CD14-positive monocyte (primary cell): ENCODE measurements at regions not wholly inside any gene's neighbourhood (a gene's known extent, or its start where the extent isn't known, plus 50 kb on each side); places are given as distances from the start of the nearest gene placed in this dataset. TPM values are rescaled to one million over a fixed set of nuclear protein-coding genes. Genes with fewer than 3 reads are reported as not detected.

Experiments
- DNase-seq, 3 donors: peaks; one replicate each; pipeline ENCODE4 v3.0.0-alpha.2; 2011 to 2022
- H2AFZ ChIP-seq: 2 replicates; pipeline ENCODE4 v1.6.0; 2012; ENCODE audit warnings: mild to moderate bottlenecking, low read depth, low read length, inconsistent platforms; ENCODE audit not compliant: insufficient read depth, poor library complexity, severe bottlenecking
- H3K27ac ChIP-seq, 2 donors: 1 replicate in 1 of 2; 2 replicates in 1 of 2; pipeline ENCODE4 v1.5.1; 2012 to 2013; ENCODE audit warnings: low read length in 2 of 2, control low read depth in 1 of 2, inconsistent platforms in 1 of 2, low read depth in 1 of 2, mild to moderate bottlenecking in 1 of 2
- H3K27me3 ChIP-seq, 2 donors: one replicate each; pipeline versions ENCODE4 v1.6.0 to v1.6.1; 2011 to 2013; ENCODE audit warnings: low read length in 2 of 2; ENCODE audit not compliant: control insufficient read depth in 2 of 2, insufficient read depth in 2 of 2
- H3K36me3 ChIP-seq, 2 donors: replicated peaks in 1 of 2; 1 replicate in 1 of 2; 2 replicates in 1 of 2; pipeline versions ENCODE4 v1.5.1 to v1.6.1; 2012 to 2013; ENCODE audit warnings: low read length in 2 of 2, control low read depth in 1 of 2, inconsistent platforms in 1 of 2, mild to moderate bottlenecking in 1 of 2; ENCODE audit not compliant: insufficient read depth in 2 of 2, control insufficient read depth in 1 of 2
- H3K4me1 ChIP-seq, 2 donors: 1 replicate in 1 of 2; 2 replicates in 1 of 2; pipeline versions ENCODE4 v1.5.1 to v1.6.1; 2012 to 2013; ENCODE audit warnings: low read length in 2 of 2, control low read depth in 1 of 2, inconsistent platforms in 1 of 2, mild to moderate bottlenecking in 1 of 2, moderate library complexity in 1 of 2; ENCODE audit not compliant: insufficient read depth in 2 of 2, control insufficient read depth in 1 of 2
- H3K4me2 ChIP-seq: replicated peaks from 2 replicates; pipeline ENCODE3; 2012; ENCODE audit warnings: low read length, moderate library complexity, mild to moderate bottlenecking; ENCODE audit not compliant: poor library complexity, severe bottlenecking; ENCODE audit errors: extremely low read depth
- H3K4me3 ChIP-seq, 3 experiments: fragments of 200-600 bp in 1 of 3; sonication (generic) in 1 of 3; replicated peaks in 1 of 3; 1 replicate in 2 of 3; 2 replicates in 1 of 3; pipeline ENCODE4 v1.5.1; 2011 to 2013; ENCODE audit warnings: low read length in 3 of 3, mild to moderate bottlenecking in 3 of 3, control low read depth in 2 of 3, low read depth in 2 of 3, inconsistent platforms in 1 of 3, moderate library complexity in 1 of 3
- H3K79me2 ChIP-seq: 2 replicates; pipeline ENCODE4 v1.6.0; 2012; ENCODE audit warnings: mild to moderate bottlenecking, control low read depth, inconsistent platforms, low read length, moderate library complexity; ENCODE audit not compliant: insufficient read depth
- H3K9ac ChIP-seq: 2 replicates; pipeline ENCODE4 v1.6.0; 2017; ENCODE audit warnings: low read length, mild to moderate bottlenecking; ENCODE audit not compliant: insufficient read depth, poor library complexity, severe bottlenecking
- H3K9me3 ChIP-seq, 2 donors: replicated peaks in 1 of 2; 1 replicate in 1 of 2; 2 replicates in 1 of 2; pipeline versions ENCODE4 v1.5.1 to v1.6.1; 2012 to 2013; ENCODE audit warnings: low read length in 2 of 2, control low read depth in 1 of 2; ENCODE audit not compliant: control insufficient read depth in 1 of 2, insufficient read depth in 1 of 2
- H4K20me1 ChIP-seq: 2 replicates; pipeline ENCODE4 v1.6.0; 2012; ENCODE audit warnings: mild to moderate bottlenecking, low read length, control low read depth, moderate library complexity; ENCODE audit not compliant: insufficient read depth
- H3K27ac Mint-ChIP-seq, 7 donors: one replicate each; pipeline ENCODE4 v1.8.0; 2020; ENCODE audit warnings: mild to moderate bottlenecking in 7 of 7, mixed read lengths in 7 of 7, moderate library complexity in 6 of 7, inconsistent platforms in 2 of 7
- H3K27me3 Mint-ChIP-seq, 3 donors: one replicate each; pipeline ENCODE4 v1.8.0; 2021 to 2022; ENCODE audit warnings: low read depth in 3 of 3, mild to moderate bottlenecking in 3 of 3, mixed read lengths in 3 of 3, moderate library complexity in 3 of 3, inconsistent platforms in 1 of 3
- H3K36me3 Mint-ChIP-seq, 2 donors: one replicate each; pipeline ENCODE4 v1.8.0; 2020; ENCODE audit warnings: mixed read lengths in 2 of 2, inconsistent platforms in 1 of 2, mild to moderate bottlenecking in 1 of 2
- H3K4me1 Mint-ChIP-seq: one replicate; pipeline ENCODE4 v1.8.0; 2020; ENCODE audit warnings: mild to moderate bottlenecking, mixed read lengths
- H3K4me3 Mint-ChIP-seq, 2 donors: one replicate each; pipeline ENCODE4 v1.8.0; 2020; ENCODE audit warnings: mild to moderate bottlenecking in 2 of 2, mixed read lengths in 2 of 2, moderate library complexity in 1 of 2
- H3K9me3 Mint-ChIP-seq, 7 donors: one replicate each; pipeline ENCODE4 v1.8.0; 2020 to 2022; ENCODE audit warnings: mixed read lengths in 7 of 7, mild to moderate bottlenecking in 6 of 7, moderate library complexity in 6 of 7, inconsistent platforms in 2 of 7
- intact Hi-C, 2 donors: fragments of 100-400 bp; cut with micrococcal nuclease; formaldehyde crosslinking; loops; one replicate each; pipeline versions ENCODE4 v1.15.0 to v1.15.1; 2023
- small RNA-seq: library from RNA; depleted of rRNA; stranded (forward); fragments of <200 nt; gene quantifications from one replicate; pipeline ENCODE3, GENCODE V24; 2012; ENCODE audit warnings: low read depth; ENCODE audit not compliant: insufficient read length
- TF ChIP-seq, protein P1 (sequence below): fragments of 200-600 bp; IDR thresholded peaks from one replicate; pipeline ENCODE4 v1.8.0; 2022; ENCODE audit warnings: antibody characterized with exemption, mild to moderate bottlenecking

DNA sequence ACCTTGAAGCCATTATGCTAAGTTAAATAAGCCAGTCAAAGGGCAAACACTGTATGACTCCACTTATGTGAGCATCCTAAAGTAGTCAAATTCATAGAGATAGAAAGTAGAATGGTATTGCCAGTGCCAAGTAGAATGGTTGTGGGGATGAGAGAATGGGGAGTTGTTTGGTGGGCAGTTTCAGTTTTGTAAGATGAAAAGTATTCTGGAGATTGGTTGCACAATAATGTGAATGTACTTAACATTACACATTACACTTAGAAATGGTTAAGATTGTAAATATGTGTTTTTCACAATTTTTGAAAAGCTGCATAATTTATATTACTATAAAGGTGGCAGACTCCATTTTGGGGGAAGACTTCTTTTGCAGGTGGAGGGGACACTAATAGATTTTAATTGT is 51.3 kb upstream of the CARMIL1 start:
- H3K27me3 ChIP-seq = no peaks in the 10 kb centered on the region
- no peaks in the 10 kb centered on the region for H3K36me3 ChIP-seq
- TF ChIP-seq, protein P1, sequence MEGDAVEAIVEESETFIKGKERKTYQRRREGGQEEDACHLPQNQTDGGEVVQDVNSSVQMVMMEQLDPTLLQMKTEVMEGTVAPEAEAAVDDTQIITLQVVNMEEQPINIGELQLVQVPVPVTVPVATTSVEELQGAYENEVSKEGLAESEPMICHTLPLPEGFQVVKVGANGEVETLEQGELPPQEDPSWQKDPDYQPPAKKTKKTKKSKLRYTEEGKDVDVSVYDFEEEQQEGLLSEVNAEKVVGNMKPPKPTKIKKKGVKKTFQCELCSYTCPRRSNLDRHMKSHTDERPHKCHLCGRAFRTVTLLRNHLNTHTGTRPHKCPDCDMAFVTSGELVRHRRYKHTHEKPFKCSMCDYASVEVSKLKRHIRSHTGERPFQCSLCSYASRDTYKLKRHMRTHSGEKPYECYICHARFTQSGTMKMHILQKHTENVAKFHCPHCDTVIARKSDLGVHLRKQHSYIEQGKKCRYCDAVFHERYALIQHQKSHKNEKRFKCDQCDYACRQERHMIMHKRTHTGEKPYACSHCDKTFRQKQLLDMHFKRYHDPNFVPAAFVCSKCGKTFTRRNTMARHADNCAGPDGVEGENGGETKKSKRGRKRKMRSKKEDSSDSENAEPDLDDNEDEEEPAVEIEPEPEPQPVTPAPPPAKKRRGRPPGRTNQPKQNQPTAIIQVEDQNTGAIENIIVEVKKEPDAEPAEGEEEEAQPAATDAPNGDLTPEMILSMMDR = no peak
- no peak overlapping the region for H3K27ac ChIP-seq
- Mint-ChIP-seq H3K9me3 (no peaks in the 10 kb centered on the region), H3K27me3 (peaks cover 0 to 2% (median 0%) of the 10 kb centered on the region in 3 donors), H3K4me3 (no peak overlapping the region), H3K4me1 (peaks cover 12% of the 10 kb centered on the region), H3K27ac (no peak overlapping the region), H3K36me3 (no peaks in the 10 kb centered on the region)
- DNase-seq = no peak
- H3K4me1 ChIP-seq = peaks cover 8% of the 10 kb centered on the region in 2 donors
- no peaks in the 10 kb centered on the region for H3K9me3 ChIP-seq
- no peak overlapping the region for H3K4me2 ChIP-seq
- no peak overlapping the region for H2AFZ ChIP-seq
- intact Hi-C loops = no loop called here
- H4K20me1 ChIP-seq = no peaks in the 10 kb centered on the region
- no peak overlapping the region for H3K9ac ChIP-seq
- no peak overlapping the region for H3K4me3 ChIP-seq
- no peaks in the 10 kb centered on the region for H3K79me2 ChIP-seq

Small RNAs in the stretch of these regions (small RNA-seq; reads per million reads assigned to genes)
- gene RN7SL334P = not detected
